Activated CD4-positive, alpha-beta T cell treated with anti-CD3 and anti-CD28 coated beads, Interleukin-2, amount 50 U/mL, for 4 hours (primary cell): ENCODE measurements at regions not wholly inside any gene's neighbourhood (a gene's known extent, or its start where the extent isn't known, plus 50 kb on each side); places are given as distances from the start of the nearest gene placed in this dataset.

Experiments used
- DNase-seq, 2 experiments: peaks; one replicate each; pipeline ENCODE4 v3.0.0-alpha.2; 2020

DNA sequence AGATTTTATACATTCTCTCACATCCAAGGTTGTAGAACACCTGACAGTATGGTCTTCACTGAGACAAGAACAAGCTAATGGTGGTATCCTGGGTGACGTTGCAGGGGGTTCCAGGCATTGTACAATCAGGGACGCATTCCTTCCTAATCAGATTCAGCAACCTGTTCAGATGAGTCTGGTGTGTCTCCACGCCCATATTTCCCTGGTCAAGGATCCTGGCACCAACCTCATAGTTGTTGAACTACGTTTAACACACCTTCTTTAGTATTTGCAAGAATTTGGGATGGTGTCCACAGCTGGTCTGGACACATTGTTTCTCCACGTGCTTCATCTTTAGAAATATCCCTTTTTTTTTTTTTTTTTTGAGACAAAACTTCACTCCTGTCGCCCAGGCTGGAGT is 161.0 kb upstream of the CDYL start:
- no peak for DNase-seq

DNA sequence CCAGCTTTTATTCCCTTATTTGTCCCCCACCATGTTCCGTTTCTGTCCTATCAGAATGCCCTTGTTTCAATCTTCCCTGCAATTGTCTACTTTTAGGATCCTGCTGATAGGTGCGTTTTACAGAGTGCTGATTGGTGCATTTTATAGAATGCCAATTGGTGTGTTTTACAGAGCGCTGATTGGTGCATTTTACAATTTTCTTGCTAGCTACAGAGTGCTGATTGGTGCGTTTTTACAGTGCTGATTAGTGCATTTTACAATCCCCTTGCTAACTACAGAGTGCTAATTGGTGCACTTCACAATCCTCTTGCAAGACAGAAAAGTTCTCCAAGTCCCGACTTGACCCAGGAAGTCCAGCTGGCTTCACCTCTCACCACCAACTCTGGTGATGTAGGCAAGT is 161.6 kb upstream of the CDYL start:
- DNase-seq, result no peak

DNA sequence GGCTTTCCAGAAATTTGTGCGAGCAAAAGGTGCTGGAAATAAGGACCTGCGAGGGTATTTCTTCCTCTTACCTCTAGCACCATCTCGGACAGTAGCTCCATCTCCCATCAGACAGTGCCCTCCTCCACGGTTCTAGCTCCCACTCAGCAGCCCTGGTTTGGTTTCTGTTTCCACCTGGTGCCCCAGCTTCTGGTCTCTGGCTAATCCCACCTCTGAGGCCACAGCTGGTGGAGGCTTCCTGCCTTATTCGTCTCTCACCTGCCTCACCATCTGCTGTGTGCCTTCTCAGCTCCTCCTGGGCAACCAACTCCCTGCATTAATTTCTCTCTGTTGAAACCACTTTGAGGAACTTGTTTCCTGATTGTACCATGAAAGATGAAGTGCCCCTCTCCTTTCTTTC is 162.4 kb upstream of the CDYL start:
- no peak for DNase-seq

DNA sequence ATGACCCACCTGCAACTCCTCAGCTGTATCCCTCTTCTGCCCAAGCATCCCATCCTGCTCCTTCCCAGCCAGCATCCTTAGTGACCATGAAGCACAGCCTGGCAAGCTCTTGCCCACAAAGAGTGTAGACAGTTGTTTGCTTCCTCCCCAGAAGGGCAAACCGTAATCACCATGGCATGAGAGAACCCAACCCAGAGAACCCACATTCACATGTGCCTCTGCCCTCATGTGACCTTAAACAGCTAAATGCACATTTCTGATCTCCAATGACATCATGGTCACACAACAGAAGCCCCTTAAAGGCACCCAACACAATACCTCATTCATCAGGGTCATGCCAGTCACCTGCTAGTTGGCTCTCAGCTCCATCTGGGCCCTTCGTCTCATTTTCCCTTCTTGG is 162.8 kb upstream of the CDYL start:
- no peak for DNase-seq

DNA sequence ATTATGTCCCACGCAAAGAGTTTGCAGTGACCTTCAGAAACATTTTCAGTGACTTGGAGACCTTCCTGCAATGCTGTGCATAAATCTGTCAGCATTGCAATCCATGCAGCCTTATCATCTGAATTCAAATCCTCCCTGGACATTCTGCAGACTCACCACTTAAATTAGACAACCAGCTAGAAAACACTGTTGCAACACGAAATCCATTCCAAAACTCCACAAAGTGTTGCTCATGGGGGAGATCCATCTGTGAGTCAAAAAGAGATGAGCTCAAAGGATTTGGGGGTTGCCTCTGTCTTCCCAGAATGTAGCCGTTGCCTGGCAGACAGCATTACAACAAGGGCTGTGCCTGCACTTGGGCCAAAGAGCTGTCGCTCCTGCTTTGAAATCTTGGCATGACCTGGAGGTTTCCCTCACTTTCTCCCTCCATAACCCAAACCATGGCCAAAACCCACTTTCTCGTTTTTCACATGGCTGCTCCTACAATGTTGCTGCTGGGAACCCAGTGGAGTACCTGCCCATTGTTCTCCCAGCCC is 163.5 kb upstream of the CDYL start:
- DNase-seq, result no peak

DNA sequence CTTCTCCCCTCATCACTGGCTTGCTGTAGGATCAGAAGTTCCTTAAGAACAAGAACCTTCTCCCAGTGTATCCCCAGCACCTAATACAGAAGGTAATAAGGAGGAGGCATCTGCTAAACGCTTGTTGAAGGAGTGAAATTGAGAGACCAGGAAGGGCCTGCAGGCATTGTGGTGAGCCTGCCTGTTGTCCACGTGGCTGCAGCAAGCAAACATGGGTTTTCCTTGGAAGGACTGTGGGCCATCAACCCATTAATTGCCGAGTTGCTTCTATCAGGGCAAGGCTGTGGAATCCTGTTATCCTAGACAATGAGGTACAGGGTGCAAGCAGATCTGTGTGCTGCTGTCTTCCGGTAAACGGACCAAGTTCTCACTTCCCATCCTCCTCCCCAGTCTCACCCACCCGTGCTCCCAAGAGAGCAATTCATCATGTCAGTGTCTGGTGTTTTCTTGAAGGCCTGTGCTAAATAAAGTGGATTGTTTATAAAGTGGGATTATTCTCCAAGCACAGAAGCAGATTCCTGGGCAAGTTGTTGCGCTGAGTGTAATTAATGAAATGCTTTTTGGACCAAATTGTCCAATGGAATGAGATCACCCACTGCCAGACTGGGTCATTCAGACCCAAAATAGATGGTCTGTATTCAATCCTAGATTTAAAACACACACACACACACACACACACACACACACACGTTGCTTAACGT is 164.6 kb upstream of the CDYL start:
- DNase-seq, result no peak

DNA sequence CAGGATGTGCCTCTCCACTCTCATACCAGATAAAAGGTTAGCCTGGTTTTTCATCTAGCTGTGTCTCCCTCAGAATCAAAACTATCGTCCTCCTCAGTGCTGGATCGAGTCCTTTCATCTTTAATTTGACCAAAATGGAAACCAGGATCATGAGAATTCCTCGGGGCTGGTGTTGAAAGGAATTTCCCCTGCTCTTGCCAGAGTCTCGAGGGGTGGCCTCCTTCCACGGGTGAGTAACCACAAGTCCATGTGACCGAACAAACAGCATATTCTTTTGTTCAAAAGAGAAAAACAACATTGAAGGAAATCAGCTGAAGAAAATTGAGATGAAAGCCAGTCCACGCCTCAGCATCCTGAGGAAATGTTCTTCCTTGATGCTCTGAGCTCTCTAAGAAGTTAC is 165.9 kb upstream of the CDYL start:
- DNase-seq, result no peak

DNA sequence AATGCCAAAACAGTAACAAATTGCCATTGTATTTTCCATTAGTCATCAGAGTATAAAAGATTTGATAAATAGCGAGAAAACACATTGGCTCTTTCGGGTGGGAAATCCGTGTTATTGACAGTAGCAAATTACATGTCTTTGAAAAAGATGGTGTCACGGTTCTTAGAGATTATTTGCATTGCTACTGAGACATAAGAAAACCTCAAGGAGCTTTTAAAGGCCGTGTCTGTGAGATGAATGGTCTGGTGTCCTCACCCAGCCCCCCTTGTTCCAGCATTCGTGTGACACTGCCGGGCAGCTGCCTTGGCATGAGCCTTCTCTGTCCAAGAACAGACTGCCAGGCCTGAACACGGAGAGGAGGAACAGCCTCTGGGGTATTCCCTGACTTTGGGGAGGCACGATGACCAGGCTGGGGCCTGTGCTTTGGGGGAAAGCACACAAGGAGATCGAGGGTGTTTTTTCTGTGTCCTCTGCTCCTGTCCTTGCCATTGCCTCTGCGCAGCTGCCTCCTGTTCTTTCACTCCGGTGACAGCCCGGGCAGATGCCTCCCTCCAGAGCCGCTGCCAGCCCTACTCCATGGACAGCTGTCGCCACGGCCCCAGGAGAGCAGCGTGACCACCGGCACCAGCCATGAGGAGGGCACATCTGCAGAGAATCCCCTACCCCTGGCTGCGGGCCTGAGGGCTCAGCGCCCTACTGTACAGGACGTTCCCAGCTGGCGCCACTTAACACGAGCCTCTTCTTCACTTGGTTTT is 167.7 kb upstream of the CDYL start:
- no peak for DNase-seq

DNA sequence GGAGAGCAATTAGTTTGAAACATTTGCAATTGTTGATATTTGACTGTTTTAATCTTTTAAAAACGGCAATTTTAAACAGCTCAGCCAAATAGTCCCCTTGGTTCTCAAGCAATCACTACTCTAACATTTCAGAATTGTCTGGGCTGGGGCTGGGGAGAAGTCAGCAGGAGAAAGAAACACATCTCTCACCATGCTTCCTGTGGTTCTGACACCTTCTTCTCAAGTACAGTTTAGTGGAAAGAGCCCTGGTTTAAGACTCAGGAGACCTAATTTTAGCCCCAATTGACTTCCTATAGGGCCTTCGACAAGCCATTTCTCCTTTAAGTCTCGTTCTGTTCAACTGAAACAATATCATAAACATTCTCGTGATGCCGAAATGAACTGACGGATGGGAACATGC is 168.4 kb upstream of the CDYL start:
- no peak for DNase-seq

DNA sequence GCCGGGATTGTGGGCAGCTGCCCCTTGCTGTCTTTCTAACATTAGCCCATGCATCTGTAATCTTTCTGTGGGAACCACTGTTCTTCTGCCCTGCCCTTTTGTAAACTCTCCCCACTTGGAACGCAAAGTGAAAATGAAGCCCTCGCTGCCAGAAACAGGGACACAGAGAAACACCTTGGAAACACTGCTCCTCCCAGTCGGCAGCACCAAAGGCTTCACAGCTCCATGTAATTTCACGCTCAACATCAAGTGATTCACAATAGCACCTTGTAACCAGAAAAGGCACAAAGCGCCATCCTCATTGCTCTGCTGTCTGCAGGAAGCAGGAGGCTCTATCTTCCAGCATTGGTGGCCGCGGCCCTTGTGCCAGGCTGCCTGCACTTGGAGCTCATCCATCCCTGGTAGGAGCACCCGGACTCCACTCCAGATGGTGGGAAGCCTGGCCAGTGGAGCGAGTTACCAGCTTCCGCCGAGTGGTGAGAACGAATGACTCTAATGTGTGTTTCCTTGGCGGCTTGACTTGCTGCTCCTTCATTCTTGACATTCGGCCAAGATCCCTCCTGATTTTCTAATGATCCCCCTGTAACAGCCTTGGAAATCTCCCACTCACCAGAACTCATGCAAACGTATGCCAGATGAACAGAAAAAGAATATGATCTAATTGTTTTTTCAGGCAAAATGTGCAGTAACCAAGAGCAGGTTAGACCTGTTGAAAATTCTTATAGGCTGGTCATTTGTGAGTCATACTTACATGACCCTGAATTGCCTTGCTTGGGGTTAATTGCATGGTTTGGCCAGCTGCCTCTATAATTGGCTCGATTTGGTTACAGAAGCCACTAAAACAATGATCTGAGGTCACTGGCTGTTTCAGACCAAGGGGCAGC is 169.1 kb upstream of the CDYL start:
- DNase-seq, result no peak

DNA sequence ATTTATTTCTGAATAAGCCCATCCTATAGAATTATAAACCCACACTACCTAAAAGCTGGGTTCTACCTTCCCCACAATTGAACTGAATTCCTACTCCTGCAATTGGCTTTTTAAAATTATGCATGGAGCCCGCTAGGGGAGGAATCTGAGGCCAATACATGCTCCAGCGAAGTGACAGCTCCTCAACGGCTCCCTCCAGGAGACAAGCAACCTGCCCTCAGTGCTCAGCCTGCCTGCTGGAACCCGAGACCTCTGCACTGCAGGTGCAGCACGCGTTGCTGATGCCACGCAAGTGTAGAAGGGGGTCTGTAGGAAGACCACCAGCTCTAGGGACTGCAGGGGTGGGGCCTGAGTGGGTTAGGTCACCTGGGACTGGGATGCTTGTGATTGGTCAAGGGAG is 170.2 kb upstream of the CDYL start:
- no peak for DNase-seq

DNA sequence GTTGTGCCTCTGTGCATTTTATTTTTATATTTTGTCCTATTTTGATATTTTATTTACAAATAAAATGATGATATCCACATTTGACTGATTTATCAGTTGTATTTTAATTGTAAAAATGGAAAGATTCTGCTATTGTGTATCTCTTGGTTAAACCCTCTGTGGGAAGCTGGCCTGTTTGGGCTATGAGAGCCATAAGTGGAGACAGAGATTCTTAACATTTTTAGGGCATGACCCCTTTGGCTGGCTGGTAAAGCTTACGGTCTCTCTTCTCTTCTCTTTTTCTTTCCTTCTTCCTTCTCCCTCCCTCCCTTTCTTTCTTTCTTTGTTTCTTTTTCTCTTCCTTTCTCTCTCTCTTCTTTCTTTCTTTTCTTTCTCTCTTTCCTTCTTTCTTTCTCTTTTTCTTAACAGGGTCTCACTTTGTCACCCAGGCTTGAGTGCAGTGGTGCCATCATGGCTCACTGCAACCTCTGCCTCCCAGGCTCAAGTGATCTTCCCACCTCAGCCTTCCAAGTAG is 172.3 kb upstream of the CDYL start:
- no peak for DNase-seq

DNA sequence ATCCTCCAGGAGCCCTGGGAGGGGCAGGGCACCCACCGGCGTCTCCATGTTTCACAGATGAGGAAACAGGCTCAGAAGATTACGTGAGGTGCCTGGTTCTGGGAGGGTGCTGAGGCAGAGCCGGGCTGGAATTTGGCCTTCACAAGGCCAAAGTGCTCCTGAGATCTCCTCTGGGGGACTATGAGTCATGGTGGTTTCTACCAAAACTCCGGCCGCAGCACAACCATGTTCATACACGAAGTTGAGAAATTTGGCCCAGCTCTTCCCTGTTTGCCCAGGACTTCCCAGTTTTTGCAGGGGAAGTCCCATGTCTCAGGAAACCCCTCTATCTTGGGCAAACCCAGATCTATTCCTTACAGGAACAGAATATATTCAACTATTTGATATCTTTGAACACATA is 172.9 kb upstream of the CDYL start:
- no peak for DNase-seq

DNA sequence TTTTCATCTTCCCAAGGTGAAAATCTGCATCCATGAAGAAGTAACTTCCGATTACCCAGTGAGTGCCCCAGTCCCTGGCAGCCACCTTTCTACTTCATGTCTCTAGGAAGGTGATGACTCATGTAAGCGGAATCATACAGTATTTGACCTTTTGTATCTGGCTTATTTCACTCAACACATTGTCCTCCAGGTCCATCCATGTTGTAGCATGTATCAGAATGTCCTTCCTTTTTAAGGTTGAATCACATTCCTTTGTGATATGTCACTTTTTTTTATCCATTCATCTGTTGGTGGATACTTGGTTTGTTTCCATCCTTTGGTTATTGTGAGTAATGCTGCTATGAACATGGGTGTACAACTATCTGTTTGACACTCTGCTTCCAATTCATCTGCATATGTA is 176.3 kb upstream of the CDYL start:
- no peak for DNase-seq

DNA sequence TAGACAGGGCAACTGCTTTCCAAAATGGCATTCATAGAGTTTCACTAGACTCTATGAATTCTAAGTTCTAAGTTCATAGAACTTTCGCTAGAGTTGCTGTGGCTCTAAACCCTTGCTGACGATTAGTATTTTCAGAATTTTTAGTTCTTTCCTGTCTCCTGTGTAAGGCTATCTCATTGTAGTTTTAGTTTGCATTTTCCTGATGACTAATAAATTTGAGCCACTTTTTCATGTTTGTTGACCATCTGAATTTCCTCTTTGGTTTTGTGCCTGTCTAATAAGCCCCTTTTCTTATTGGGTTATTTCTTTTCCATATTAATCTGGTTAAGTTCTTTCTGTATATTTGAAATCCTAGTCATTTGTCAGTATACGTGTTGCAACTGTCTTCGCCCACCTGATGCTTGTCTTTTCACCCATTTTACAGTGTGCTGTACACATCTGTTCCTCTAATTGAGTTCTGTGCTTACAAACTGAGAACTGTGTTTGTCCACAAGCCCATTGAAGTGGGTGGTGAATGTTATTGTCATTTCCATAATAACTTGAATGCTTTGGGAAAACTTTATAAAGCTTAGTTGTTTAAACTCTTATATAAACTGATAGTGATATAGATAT is 177.7 kb upstream of the CDYL start:
- DNase-seq, result no peak

DNA sequence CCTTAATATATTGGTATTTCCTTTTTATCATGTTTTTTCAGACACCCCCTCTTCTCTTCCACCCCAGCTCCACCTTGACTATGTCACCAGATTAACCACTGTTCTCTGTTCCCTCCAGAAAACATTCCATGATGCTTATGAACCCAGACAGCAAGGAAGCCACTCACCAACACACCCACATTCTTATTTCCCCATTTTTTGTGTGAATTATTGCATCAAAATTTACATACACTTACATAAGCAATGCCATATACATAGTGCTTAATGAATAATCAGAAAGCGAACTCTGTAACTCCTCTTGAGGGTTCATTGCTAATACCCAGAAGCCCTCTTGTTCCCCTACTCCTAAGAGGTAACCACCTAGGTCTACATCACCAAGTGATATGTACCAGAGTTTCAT is 182.3 kb upstream of the CDYL start:
- DNase-seq, result no peak

DNA sequence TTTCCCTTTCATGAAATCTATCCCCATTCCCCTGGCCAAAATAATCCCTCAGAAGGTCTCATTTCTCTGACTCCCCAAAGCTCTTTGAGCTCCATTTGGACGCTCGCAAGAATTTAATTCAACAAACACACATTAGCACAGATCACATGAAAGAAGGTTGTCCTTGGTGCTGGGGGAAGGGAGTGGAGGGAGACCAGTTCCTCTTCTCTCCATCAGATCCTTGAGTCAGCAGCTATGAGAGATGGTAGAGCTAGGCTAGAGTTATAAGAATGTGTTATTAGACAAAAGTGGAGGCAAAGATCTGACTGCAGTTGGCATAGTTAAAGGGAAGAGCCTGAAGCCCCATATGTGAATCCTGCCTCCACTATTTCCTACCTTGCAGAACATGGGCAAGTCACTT is 184.2 kb upstream of the CDYL start:
- no peak for DNase-seq

DNA sequence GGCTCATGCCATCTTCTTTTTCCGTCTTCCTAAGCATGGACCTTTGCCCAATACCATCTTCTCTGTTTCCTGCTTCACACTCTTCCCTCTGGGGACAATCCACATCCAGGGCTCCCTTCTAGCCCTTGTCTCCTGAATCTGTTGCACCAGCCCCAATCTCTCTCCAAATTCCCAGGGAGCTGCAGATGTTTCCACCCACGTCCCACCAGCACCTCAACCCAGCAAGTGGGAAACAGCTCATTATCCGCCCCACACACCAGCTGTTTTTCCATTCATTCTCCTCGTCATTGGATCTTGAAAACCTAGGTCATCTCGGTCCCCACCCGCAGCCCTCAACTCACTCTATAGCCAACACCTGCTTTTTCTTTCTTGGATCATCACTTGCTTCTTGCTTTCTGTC is 185.0 kb upstream of the CDYL start:
- DNase-seq, result no peak

DNA sequence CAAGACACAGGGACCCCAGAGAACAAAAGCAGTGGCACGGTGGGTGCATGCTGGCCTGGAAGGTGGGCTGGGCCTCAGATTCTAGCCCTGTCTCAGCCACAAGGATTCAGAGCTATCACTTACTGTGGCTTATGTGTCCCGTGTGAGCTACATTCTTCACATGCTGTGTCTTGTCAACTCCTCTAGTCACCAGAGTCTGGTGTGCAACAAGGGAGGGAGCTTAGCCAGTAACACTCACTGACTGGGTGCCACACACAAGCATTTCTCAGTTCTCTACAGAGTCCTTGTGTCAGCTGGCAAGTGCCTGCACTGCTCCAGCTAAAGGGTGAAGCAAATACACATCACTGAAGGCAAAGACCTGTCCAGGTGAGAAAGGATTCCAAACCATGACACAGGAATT is 186.9 kb upstream of the CDYL start:
- DNase-seq, result no peak

DNA sequence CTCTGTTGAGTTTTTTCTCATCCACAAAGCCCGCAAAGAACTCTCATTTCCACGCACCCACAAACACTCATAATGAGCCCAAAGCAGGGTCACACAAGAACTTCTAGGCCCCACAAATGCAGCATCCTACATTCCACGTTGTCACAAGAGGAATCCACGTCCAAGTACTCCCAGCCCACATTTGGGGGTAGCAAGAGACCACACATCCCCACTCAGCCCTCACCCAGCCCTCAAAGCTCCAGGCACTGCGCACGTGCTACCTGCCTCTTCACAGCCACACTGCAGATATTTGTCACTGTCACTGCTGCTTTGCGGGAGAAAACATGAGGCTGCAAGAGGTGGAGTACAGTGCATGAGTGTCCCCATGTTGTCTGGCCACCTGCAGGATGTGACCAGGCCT is 187.6 kb upstream of the CDYL start:
- no peak for DNase-seq

DNA sequence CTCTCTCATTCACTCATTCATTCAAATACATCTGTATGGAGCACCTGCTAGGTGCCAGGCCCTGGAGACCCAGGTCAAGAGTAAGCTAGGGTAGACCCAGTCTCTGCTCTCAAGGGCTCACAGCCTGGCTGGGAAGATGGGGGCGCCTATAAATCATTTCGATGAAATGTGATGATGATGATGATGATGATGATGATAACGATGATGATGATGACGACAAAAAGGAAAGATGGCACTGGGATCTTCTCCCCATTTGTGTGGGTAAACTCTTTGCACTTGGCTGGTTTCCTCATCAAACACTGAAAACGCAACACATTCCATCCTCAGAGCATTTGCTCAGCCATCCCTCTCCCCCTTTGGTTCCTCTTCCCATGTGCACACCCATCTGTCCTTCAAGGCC is 188.0 kb upstream of the CDYL start:
- DNase-seq, result no peak

DNA sequence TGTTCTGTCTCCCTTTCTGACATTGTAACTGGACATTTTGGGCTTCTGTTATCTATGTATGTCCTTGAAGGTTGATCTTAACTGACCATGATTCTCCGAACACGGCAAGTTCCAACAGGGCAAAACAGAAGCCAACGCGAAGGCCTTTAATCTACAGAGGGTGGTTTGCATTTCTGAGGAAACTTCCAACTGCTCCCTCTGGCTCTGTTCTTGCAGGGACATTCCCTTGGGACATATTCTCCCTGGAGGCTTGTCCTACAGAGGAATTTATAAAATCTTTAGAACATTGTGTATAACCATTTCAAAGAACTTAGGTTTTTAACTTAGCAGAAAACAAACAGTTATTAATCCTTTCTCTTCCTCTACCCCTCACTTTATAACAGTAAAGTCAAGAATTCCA is 189.0 kb upstream of the CDYL start:
- no peak for DNase-seq

DNA sequence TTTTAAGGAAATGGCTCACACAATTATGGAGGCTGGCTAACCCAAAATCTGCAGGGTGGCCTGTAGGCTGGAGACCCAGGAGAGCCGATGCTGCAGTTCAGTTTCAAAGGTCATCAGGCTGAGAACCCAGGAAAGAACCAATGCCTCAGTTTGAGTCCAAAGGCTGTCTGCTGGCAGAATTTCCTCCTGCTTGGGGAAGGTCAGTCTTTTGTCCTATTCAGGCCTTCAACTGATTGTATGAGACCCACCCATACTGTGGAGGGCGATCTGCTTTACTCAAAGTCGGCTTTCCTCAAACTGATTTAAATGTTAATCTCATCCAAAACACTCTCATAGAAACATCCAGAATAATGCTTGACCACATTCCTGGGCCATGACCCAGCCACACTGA is 189.7 kb upstream of the CDYL start:
- DNase-seq, result no peak
